Activated CD4-positive, alpha-beta memory T cell treated with anti-CD3 and anti-CD28 coated beads for 36 hours (primary cell): ENCODE measurements at regions not wholly inside any gene's neighbourhood (a gene's known extent, or its start where the extent isn't known, plus 50 kb on each side); places are given as distances from the start of the nearest gene placed in this dataset.
"Not testable (repeated sequence)": the region's sequence is repeated elsewhere in the genome, so short reads cannot be mapped to it uniquely, and the experiment has no call there.

Source experiments
- CTCF ChIA-PET: fragments of 350-600 bp; sonication (Branson Sonifier 250); formaldehyde crosslinking; loops from one replicate; lab custom pipeline; 2021; ENCODE audit warnings: antibody characterized with exemption, inconsistent platforms; lab: Charles Lee
- POLR2A ChIA-PET: fragments of 350-600 bp; sonication (Branson Sonifier 250); formaldehyde crosslinking; loops from one replicate; lab custom pipeline; 2021; ENCODE audit warnings: antibody characterized with exemption; lab: Charles Lee
- DNase-seq: peaks from one replicate; pipeline ENCODE4 v3.0.0-alpha.2; 2020
- H3K27ac Mint-ChIP-seq: one replicate; pipeline ENCODE4 v1.8.0; 2021; ENCODE audit warnings: mixed read lengths
- H3K27me3 Mint-ChIP-seq: one replicate; pipeline ENCODE4 v1.8.0; 2021; ENCODE audit warnings: mixed read lengths
- H3K36me3 Mint-ChIP-seq: one replicate; pipeline ENCODE4 v1.8.0; 2021; ENCODE audit warnings: mixed read lengths
- H3K4me1 Mint-ChIP-seq: one replicate; pipeline ENCODE4 v1.8.0; 2021; ENCODE audit warnings: low read depth, mixed read lengths
- H3K4me3 Mint-ChIP-seq: one replicate; pipeline ENCODE4 v1.8.0; 2021; ENCODE audit warnings: mild to moderate bottlenecking, mixed read lengths
- H3K9me3 Mint-ChIP-seq: one replicate; pipeline ENCODE4 v1.8.0; 2021; ENCODE audit warnings: mixed read lengths
- intact Hi-C: fragments of 100-400 bp; cut with micrococcal nuclease; formaldehyde crosslinking; loops from one replicate; pipeline ENCODE4 v1.15.1; 2023

DNA sequence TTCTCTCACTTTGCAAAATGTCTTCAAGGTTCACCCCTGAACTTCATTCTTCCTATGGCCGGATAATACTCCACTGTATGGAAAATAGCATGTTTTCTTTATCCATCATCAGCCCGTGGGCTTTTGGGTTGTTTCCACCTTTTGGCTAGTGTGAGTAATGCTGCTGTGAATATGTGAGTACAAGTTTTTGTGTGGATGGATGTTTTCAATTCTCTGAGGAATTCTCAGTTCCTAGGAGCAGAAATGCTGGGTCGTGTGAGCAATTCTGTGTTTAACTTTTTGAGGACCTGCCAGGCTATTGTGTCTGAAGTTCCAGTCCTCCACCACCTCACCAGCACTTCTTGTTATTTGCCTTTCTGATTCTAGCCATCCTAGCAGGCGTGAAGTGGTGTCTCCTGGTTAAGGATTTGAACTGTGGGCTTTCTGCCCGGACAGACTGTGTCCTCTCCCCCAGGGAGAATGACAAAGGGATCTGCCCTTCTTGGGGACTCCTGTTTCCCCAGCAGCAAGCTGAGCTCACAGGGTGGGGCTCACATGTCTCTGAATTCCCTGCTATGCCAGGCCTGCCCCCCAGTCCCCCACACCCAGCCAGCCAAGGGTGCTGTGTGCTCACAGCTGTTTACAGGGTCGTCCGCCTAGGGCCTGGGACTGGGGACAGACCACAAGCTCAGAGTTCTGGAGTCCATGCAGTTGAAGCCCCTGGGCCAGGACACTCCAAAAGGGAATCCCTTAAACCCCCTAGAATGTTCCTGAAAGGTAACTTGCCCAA lies 92.2 kb upstream of the CIBAR2 start:
- peaks cover 3% of the 10 kb centered on the region for H3K27me3 Mint-ChIP-seq
- peaks cover 5% of the 10 kb centered on the region for H3K9me3 Mint-ChIP-seq
- CTCF ChIA-PET = interaction anchor here (0.6 kb wide), 1 partner anchor 666 kb away, joined by 3 read pairs; no protein-coding TSS in a partner anchor
- H3K36me3 Mint-ChIP-seq = no peaks in the 10 kb centered on the region
- H3K4me1 Mint-ChIP-seq = no peaks in the 10 kb centered on the region
- no peak overlapping the region for H3K27ac Mint-ChIP-seq
- H3K4me3 Mint-ChIP-seq = no peak overlapping the region
- intact Hi-C loops = no loop called here
- POLR2A ChIA-PET = no interaction called here
- DNase-seq = no peak

DNA sequence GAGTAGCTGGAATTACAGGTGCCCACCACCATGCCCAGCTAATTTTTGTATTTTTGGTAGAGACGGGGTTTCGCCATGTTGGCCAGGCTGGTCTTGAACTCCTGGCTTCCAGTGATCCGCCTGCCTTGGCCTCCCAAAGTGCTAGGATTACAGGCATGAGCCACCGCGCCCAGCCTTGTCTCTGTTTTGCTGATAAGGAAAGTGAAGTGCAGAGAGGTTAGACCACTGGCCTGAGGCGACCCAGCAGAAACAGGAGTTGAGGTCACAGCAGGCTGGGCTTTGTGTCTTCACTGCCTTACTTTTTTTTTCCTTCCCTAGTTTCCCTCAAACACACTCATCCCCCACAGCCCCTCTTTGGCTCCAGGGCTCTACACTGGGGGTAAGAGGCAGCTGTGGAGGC lies 93.0 kb upstream of the CIBAR2 start:
- intact Hi-C loops, H3K36me3 Mint-ChIP-seq, POLR2A ChIA-PET, H3K27ac Mint-ChIP-seq, H3K27me3 Mint-ChIP-seq, H3K4me3 Mint-ChIP-seq, DNase-seq, H3K9me3 Mint-ChIP-seq, H3K4me1 Mint-ChIP-seq: not testable (repeated sequence)
- CTCF ChIA-PET = interaction anchor here (0.6 kb wide), 1 partner anchor 665 kb away, joined by 3 read pairs; no protein-coding TSS in a partner anchor

DNA sequence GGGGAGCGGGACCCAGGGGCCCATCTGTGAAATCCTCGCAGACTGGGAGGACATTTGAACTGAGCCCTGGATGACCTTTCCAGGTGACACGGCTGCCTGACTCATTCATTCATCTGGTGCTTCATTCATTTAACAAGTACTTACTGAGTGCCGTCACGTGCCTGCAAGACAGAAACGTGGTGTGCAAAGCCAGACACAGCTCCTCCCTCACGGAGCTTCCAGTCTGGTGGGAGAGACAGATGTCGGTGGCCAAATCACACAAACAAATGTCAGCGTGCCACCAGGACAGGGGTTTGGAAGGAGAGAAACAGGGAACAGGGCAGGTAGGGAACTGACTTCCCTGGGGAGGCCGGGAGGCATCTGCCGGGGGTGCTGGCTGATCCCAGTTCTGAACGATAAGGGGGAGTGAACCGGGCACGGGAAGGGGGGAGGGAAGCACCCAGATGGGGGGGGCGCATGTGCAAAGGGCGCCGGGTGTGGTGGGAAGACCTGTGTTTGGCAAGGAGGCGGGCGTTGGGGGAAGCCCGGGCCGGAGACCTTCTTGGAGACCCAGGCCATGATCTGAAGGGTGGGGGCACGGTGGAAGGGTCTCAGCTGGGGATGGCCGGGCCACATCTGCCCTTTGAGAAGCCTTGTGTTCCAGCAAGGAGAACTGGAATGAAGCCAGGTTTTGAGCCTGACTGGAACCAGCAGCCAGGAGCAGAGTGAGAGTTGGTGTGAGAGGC lies 93.6 kb upstream of the CIBAR2 start:
- POLR2A ChIA-PET = no interaction called here
- Mint-ChIP-seq H3K27ac (no peak overlapping the region), H3K27me3 (peaks cover 3% of the 10 kb centered on the region), H3K36me3 (no peaks in the 10 kb centered on the region), H3K9me3 (peaks cover 5% of the 10 kb centered on the region), H3K4me3 (no peak overlapping the region), H3K4me1 (no peaks in the 10 kb centered on the region)
- DNase-seq = no peak
- CTCF ChIA-PET = no interaction called here
- intact Hi-C loops = no loop called here

DNA sequence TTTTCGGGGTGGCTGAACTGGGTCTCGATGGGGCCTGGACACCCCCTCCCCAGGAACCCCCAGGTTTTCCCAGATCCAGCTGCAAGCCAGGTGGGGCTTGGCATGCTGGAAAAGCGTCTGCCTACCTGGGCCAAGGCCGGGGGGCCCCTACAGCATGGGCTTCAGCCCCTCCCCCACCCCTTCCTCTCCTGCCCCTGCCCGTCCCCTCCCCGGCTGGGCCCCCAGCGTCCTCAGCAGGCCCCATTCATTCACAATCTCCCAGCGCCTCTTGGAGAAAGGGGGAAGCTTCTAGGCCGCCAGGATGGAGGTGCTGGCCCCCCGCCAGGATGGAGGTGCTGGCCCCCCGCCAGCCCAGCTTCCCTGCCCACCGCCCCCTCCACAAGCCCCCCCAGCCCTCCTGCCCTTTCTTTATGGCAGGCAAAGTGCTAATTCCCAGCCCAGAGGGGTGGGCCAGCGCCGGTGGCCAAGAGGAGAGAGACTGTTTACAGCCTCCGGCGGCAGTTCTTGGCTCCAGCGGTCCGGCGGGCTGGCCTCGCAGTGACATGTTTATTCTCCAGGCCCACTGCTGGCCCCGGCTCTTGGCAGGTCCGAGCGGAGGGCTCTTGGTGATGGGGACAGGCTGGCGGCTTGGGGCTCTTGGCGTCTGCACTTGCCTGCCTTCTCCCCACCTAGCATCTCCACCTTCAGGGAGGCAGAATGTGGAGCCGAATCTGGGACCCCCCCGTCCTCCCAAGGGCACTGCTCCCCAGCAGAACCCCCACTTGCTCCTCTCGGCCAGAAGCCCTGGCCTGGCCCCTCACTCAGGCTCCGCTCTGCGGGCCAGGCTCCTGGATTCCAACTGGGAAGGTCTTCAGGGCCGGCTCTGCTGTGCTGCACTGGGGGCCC lies 94.4 kb upstream of the CIBAR2 start:
- H3K4me1 Mint-ChIP-seq = no peaks in the 10 kb centered on the region
- no peak overlapping the region for H3K27ac Mint-ChIP-seq
- DNase-seq = no peak
- ChIA-PET POLR2A (no interaction called here), CTCF (no interaction called here)
- no peaks in the 10 kb centered on the region for H3K36me3 Mint-ChIP-seq
- H3K27me3 Mint-ChIP-seq = peaks cover 3% of the 10 kb centered on the region
- intact Hi-C loops = no loop called here
- no peak overlapping the region for H3K4me3 Mint-ChIP-seq
- peaks cover 5% of the 10 kb centered on the region for H3K9me3 Mint-ChIP-seq

DNA sequence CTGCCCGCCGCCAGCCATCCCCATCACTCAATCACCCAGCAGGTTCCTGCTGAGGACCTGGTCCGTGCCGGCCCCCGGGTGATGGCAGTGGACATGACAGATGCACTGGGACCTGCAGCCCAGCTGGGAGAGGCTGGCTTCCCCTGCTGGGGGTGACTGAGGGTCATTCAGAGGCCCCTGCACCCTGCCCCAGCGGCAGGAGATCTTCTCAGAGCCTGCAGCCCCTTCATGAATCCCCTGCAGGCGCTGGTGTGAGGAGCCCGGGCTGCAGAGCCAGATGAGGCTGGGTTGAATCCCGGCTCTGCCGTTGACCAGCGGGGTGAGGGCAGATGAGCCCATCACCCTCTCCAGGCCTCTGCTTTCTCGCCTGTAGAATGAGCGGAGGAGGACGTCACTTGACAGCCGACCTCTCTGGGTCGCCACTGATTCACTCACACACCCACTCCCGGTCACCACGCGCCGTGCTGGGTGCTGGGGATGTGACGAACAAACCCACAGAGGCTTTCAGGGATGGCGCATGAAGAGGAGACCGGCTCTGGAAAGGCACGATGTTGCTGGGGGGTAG lies 95.2 kb upstream of the CIBAR2 start:
- no peaks in the 10 kb centered on the region for H3K4me1 Mint-ChIP-seq
- CTCF ChIA-PET = no interaction called here
- POLR2A ChIA-PET = no interaction called here
- H3K27ac Mint-ChIP-seq = no peak overlapping the region
- H3K9me3 Mint-ChIP-seq = peaks cover 5% of the 10 kb centered on the region
- peaks cover 3% of the 10 kb centered on the region for H3K27me3 Mint-ChIP-seq
- no peaks in the 10 kb centered on the region for H3K36me3 Mint-ChIP-seq
- intact Hi-C loops = no loop called here
- DNase-seq = no peak
- H3K4me3 Mint-ChIP-seq = no peak overlapping the region

DNA sequence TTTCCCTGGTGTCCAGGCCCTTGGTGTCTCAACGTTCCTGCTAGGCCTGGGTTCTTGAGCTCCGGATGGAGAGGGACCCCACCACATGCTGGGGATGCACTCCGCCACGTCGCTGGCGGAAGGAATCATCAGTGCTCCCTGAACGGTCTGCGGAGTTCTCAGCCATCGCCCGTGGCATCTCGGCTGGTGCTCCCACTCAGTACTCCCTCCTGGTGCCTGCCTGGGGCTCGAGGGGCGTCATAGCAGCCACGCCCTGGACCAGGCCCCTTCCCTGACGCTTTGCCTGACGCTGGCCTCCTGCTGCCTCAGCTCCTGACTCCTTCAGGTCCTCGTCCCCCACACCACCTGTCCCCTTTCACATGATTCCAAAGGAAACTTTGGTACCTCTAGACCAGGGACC lies 95.9 kb upstream of the CIBAR2 start:
- H3K4me3 Mint-ChIP-seq = no peak overlapping the region
- CTCF ChIA-PET = no interaction called here
- POLR2A ChIA-PET = no interaction called here

DNA sequence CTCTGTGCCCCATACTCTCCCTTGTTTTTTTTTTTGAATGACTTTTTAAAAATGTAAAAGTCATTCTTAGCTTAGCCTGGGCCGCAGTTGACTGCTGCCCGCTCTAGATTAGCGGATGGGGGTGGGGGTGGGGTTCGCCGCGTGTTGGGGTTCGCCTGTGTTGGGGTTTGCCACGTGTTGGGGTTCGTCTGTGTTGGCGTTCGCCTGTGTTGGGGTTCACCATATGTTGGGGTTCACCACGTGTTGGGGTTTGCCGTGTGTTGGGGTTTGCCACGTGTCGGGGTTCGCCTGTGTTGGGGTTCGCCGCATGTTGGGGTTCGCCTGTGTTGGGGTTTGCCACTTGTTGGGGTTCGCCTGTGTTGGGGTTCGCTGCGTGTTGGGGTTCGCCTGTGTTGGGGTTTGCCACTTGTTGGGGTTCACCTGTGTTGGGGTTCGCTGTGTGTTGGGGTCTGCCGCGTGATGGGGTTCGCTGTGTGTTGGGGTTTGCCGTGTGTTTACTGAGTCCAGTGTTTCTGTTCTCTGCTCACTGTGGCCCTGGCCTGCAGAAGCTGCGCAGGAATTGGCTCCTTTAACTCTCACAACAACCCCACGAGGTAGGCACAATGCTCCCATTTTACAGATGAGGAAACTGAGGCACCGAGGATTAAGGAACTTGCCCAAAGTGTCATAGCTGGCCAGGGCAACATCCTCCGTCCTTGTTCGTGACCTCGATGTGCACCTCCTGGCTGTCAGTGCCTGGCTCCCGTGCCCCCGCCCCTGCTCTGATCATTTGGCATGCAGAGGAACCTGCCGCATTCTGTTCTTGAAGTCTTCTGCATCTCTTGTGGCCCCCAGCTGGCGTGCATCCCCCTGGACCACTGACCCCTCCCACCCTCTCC lies 96.6 kb upstream of the CIBAR2 start:
- Mint-ChIP-seq H3K36me3 (no peaks in the 10 kb centered on the region), H3K27ac (no peak overlapping the region), H3K4me3 (no peak overlapping the region), H3K27me3 (peaks cover 3% of the 10 kb centered on the region), H3K4me1 (no peaks in the 10 kb centered on the region), H3K9me3 (peaks cover 5% of the 10 kb centered on the region)
- POLR2A ChIA-PET = no interaction called here
- intact Hi-C loops = no loop called here
- CTCF ChIA-PET = no interaction called here
- DNase-seq = no peak

More for the DNA sequence above, 95.9 kb upstream of the CIBAR2 start:
- Mint-ChIP-seq H3K4me1 (no peaks in the 10 kb centered on the region), H3K27ac (no peak overlapping the region), H3K9me3 (peaks cover 5% of the 10 kb centered on the region), H3K27me3 (peaks cover 3% of the 10 kb centered on the region), H3K36me3 (no peaks in the 10 kb centered on the region)
- intact Hi-C loops = no loop called here
- DNase-seq = no peak

DNA sequence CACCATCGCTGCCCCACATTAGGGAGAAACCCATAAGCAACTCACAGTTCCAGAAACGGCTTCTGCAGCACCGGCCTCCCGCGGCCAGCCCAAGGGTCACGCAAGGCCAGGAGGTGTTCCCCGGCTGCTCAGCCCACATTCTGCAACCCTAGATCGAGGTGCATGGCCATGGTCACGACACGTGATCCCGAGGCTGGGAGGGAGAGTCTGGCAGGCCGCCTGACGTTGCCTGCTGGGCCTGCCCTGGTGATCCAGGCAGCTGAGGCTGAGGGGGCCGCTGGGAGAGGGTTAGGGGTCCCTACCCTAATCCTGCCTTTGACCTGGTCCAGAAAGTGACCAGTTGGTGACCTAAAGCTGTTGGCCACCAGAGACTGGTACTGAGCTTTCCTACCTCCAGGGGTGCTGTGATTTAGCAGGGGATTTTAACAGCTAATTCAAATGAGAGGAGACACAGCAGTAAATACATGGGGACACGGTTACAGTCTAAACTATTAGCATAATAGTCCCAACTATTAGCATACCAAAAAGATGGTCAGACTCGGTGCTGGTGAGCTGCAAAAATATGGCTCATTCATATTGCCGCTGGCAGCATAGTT lies 97.4 kb upstream of the CIBAR2 start:
- ChIA-PET POLR2A (no interaction called here), CTCF (interaction anchor here (0.6 kb wide), 1 partner anchor 35 kb away, joined by 3 read pairs; no protein-coding TSS in a partner anchor)
- Mint-ChIP-seq H3K27me3 (peaks cover 3% of the 10 kb centered on the region), H3K4me3 (no peak overlapping the region), H3K36me3 (no peaks in the 10 kb centered on the region), H3K4me1 (no peaks in the 10 kb centered on the region), H3K9me3 (peaks cover 5% of the 10 kb centered on the region), H3K27ac (no peak overlapping the region)
- intact Hi-C loops = no loop called here
- DNase-seq = no peak

DNA sequence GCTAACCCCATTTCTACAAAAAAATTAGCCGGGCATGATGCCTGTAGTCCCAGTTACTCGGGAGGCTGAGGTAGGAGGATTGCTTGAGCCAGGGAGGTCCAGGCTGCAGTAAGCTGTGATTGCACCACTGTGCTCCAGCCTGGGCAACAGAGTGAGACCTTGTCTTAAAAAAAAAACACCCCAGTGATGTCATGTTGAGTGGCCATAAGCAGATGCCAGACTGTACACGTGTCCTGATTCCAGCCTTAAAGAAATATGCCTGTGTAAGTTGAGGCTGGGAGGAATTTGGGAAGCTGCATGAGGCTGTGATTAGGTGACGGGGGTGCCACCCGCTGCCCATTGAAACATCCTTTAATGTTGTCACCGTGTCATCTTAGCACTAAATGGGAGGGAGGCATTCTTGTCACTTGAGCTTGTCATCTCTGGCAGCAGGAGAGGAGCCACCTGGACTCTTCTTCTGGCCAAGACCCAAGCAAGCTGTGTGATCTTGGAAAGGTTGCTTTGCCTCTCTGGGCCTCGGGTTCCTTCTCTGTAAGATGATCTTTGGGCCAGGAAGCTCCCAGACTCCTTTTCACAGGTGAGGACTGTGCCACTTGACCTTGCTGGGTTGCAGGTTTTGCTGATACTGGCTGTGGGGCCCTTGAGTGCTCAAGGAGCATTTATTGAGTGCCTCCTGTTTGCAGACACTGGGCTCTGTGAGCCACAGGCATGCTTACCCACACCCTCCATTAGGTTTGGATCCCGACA lies 98.3 kb upstream of the CIBAR2 start:
- Mint-ChIP-seq H3K9me3 (peaks cover 5% of the 10 kb centered on the region), H3K4me1 (no peaks in the 10 kb centered on the region), H3K27me3 (peaks cover 3% of the 10 kb centered on the region), H3K27ac (no peak overlapping the region), H3K36me3 (no peaks in the 10 kb centered on the region), H3K4me3 (no peak overlapping the region)
- intact Hi-C loops = no loop called here
- DNase-seq = no peak
- ChIA-PET CTCF (interaction anchor here (0.6 to 1.0 kb wide), 2 partner anchors 34 to 66 kb away, joined by 3 read pairs; no protein-coding TSS in a partner anchor), POLR2A (no interaction called here)

DNA sequence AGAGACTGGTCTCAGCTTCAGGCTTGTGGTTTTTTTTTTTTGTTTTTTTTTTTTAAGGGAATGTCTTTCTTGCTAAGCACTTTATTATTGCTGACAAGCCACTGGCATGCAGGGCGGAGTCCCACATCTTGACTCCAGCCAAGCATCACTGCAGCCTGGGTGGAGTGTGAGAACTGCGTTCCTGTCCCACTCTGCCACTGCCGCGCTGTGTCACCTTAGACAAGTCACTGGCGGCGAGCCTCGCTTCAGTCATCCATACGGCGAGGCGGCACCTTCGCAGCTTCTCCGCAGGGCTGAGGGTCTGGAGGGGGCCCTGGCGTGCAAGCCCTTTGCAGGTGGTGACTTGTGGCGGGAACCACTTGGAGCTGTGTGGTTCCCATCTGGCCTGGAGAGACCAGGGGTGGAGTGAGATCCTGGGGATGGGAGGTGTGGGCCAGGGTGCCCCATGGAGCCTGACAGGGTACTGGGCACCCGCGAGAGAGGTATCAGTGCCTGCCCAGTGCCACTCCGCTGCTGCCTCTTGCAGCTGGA lies 99.1 kb upstream of the CIBAR2 start:
- Mint-ChIP-seq H3K27ac (no peak overlapping the region), H3K9me3 (peaks cover 5% of the 10 kb centered on the region), H3K36me3 (no peaks in the 10 kb centered on the region), H3K4me3 (no peak overlapping the region), H3K27me3 (no peaks in the 10 kb centered on the region), H3K4me1 (no peaks in the 10 kb centered on the region)
- CTCF ChIA-PET = interaction anchor here (1.0 kb wide), 1 partner anchor 65 kb away, joined by 3 read pairs; no protein-coding TSS in a partner anchor
- POLR2A ChIA-PET = no interaction called here
- DNase-seq = no peak
- intact Hi-C loops = no loop called here
